Caco-2 (cell line): ENCODE measurements at regions not wholly inside any gene's neighbourhood (a gene's known extent, or its start where the extent isn't known, plus 50 kb on each side); places are given as distances from the start of the nearest gene placed in this dataset.

Source experiments
- BruUV-seq: library from RNA; stranded (reverse); fragments of 400-500 nt; replicated peaks from 2 replicates; lab custom pipeline; 2021; lab: Mats Ljungman, UMichigan
- CTCF ChIA-PET: fragments of 300-600 bp; sonication (Branson Sonifier 250); formaldehyde crosslinking; loops from one replicate; lab custom pipeline; 2022; ENCODE audit warnings: antibody characterized with exemption; lab: Charles Lee
- POLR2A ChIA-PET: fragments of 300-600 bp; sonication (Branson Sonifier 250); formaldehyde crosslinking; loops from one replicate; lab custom pipeline; 2022; ENCODE audit warnings: antibody characterized with exemption; lab: Charles Lee
- DNase-seq, 2 experiments: peaks; one replicate each; pipeline versions ENCODE4 v3.0.0 to v3.0.0-alpha.2; 2020 to 2022
- H3K27me3 ChIP-seq: replicated peaks from 2 replicates; pipeline ENCODE4 v1.6.0; 2011; ENCODE audit warnings: low read length; ENCODE audit not compliant: control insufficient read depth, insufficient read depth
- H3K36me3 ChIP-seq: 2 replicates; pipeline ENCODE4 v1.5.1; 2011; ENCODE audit warnings: low read length; ENCODE audit not compliant: control insufficient read depth, insufficient read depth
- H3K4me1 ChIP-seq: fragments of 250-450 bp; sonication (Bioruptor Pico); 2 replicates; pipeline ENCODE4 v1.5.1; 2020; ENCODE audit warnings: mild to moderate bottlenecking
- H3K4me3 ChIP-seq: 2 replicates; pipeline ENCODE4 v1.5.1; 2011; ENCODE audit warnings: low read depth, mild to moderate bottlenecking, control low read depth, low read length
- H3K9me3 ChIP-seq: fragments of 250-450 bp; sonication (Bioruptor Pico); 2 replicates; pipeline ENCODE4 v1.5.1; 2020; ENCODE audit warnings: mild to moderate bottlenecking, moderate library complexity
- H3K27ac Mint-ChIP-seq: one replicate; pipeline ENCODE4 v1.8.0; 2022; ENCODE audit warnings: mixed read lengths; ENCODE audit not compliant: unreplicated experiment
- H3K27me3 Mint-ChIP-seq: one replicate; pipeline ENCODE4 v1.8.0; 2022; ENCODE audit warnings: mixed read lengths; ENCODE audit not compliant: insufficient read depth, unreplicated experiment
- H3K36me3 Mint-ChIP-seq: one replicate; pipeline ENCODE4 v1.8.0; 2022; ENCODE audit warnings: mild to moderate bottlenecking, mixed read lengths; ENCODE audit not compliant: insufficient read depth, unreplicated experiment
- H3K4me1 Mint-ChIP-seq: one replicate; pipeline ENCODE4 v1.8.0; 2022; ENCODE audit warnings: low read depth, mixed read lengths; ENCODE audit not compliant: unreplicated experiment
- H3K4me3 Mint-ChIP-seq: one replicate; pipeline ENCODE4 v1.8.0; 2022; ENCODE audit warnings: mild to moderate bottlenecking, moderate library complexity, mixed read lengths; ENCODE audit not compliant: unreplicated experiment
- H3K9me3 Mint-ChIP-seq: one replicate; pipeline ENCODE4 v1.8.0; 2022; ENCODE audit warnings: mixed read lengths; ENCODE audit not compliant: unreplicated experiment
- CTCF ChIP-seq, 2 experiments: fragments of 200-600 bp in 1 of 2; IDR thresholded peaks; 1 replicate in 1 of 2; 2 replicates in 1 of 2; pipeline versions ENCODE4 v1.5.1 to v1.8.0; 2011 to 2022; ENCODE audit warnings: antibody characterized with exemption in 1 of 2, control low read depth in 1 of 2, inconsistent platforms in 1 of 2, low read depth in 1 of 2, low read length in 1 of 2, mild to moderate bottlenecking in 1 of 2, moderate library complexity in 1 of 2; ENCODE audit not compliant: insufficient read depth in 1 of 2, severe bottlenecking in 1 of 2, unreplicated experiment in 1 of 2
- intact Hi-C: fragments of 100-400 bp; cut with micrococcal nuclease; formaldehyde crosslinking; loops from one replicate; pipeline ENCODE4 v1.10.0; 2022; ENCODE audit not compliant: unreplicated experiment

DNA sequence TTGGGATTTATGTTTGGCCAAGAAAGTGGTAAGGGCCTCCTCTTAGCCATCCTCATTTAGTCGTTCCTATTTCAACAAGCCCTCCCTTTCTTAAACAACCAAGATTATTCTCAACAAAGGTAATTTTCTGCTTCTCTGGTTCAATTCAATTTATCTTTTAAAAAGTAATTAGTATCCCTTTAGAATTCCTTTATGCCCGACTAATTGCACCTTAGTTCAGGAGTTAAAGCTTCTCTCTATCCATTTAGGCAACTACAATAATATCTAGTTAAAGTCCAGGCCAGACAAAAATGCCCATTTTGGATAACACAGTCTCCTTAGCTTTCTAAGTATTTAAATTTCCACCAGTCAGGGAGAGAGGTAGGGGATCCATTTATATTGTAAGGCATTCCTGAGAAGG lies 136.7 kb upstream of the MAGI3 start:
- H3K27me3 ChIP-seq = no peaks in the 10 kb centered on the region
- BruUV-seq = no TSS peak
- POLR2A ChIA-PET = interaction anchor here (0.5 kb wide), 1 partner anchor 29 kb away, joined by 3 read pairs; no protein-coding TSS in a partner anchor
- Mint-ChIP-seq H3K4me3 (no peak overlapping the region), H3K36me3 (no peaks in the 10 kb centered on the region), H3K27ac (no peak overlapping the region), H3K4me1 (peaks cover 18% of the 10 kb centered on the region), H3K9me3 (peaks cover 13% of the 10 kb centered on the region), H3K27me3 (no peaks in the 10 kb centered on the region)
- H3K36me3 ChIP-seq = no peaks in the 10 kb centered on the region
- peaks cover 18% of the 10 kb centered on the region for H3K4me1 ChIP-seq
- TF ChIP-seq CTCF (IDR thresholded peaks at IDR 0.05; ENCODE audit: insufficient read depth in 1 of 2, low read depth in 1 of 2, low read length in 1 of 2, severe bottlenecking in 1 of 2, unreplicated experiment in 1 of 2) = no peak
- H3K4me3 ChIP-seq = no peak overlapping the region
- intact Hi-C loops = no loop called here
- CTCF ChIA-PET = no interaction called here
- no peak for DNase-seq
- H3K9me3 ChIP-seq = no peaks in the 10 kb centered on the region

- H3K36me3 ChIP-seq = no peaks in the 10 kb centered on the region
- no peak overlapping the region for H3K4me3 ChIP-seq
- ChIA-PET CTCF (no interaction called here), POLR2A (no interaction called here)
- no peak for TF ChIP-seq CTCF (IDR thresholded peaks at IDR 0.05; ENCODE audit: insufficient read depth in 1 of 2, low read depth in 1 of 2, low read length in 1 of 2, severe bottlenecking in 1 of 2, unreplicated experiment in 1 of 2)
- Mint-ChIP-seq H3K4me3 (peak overlapping the region; percentile 3), H3K36me3 (no peaks in the 10 kb centered on the region), H3K4me1 (peaks cover 18% of the 10 kb centered on the region), H3K9me3 (peaks cover 14% of the 10 kb centered on the region), H3K27me3 (no peaks in the 10 kb centered on the region), H3K27ac (peak overlapping the region; percentile 37)
- H3K27me3 ChIP-seq = no peaks in the 10 kb centered on the region
- no peak for DNase-seq
- intact Hi-C loops = no loop called here
- BruUV-seq = no TSS peak
- H3K4me1 ChIP-seq = peaks cover 18% of the 10 kb centered on the region
- H3K9me3 ChIP-seq = no peaks in the 10 kb centered on the region
Observed at GRCh38 chr1:113255038-113255719, 135.1 kb upstream of the MAGI3 start.

DNA sequence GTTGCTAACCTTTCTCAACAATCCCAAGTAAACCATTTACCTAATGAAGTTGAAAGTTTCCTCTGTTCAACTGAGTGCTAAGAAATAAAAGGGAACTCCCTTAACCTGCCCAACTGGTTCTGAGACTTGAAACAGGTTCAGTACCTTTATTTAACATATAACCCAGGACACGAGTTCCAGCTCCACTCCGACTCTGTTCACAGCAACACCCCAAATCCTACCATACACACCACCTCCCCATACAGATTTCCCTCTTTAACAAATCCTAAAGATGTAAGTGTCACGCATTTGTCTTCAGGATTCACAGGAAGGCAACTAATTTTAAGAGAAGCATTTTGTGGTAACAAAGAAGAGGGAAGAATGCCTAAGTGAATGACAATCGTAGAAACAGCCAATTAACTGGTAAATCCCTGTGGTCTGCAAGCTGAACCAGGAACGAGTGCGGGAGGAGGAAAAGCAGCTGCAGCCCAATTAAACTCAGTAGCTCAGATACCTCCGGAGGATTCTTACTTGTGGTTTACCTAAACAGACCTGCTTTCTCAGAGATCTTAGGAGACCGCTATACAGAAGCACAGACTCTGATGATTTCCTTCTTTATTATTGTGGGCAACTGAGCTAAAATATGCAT lies 134.5 kb upstream of the MAGI3 start:
- Histone ChIP-seq H3K36me3 (no peaks in the 10 kb centered on the region), H3K9me3 (no peaks in the 10 kb centered on the region), H3K4me1 (peaks cover 18% of the 10 kb centered on the region), H3K27me3 (no peaks in the 10 kb centered on the region), H3K4me3 (no peak overlapping the region)
- H3K36me3 Mint-ChIP-seq = no peaks in the 10 kb centered on the region
- H3K4me1 Mint-ChIP-seq = peaks cover 18% of the 10 kb centered on the region
- intact Hi-C loops = no loop called here
- no peak for TF ChIP-seq CTCF (IDR thresholded peaks at IDR 0.05; ENCODE audit: insufficient read depth in 1 of 2, low read depth in 1 of 2, low read length in 1 of 2, severe bottlenecking in 1 of 2, unreplicated experiment in 1 of 2)
- peak overlapping the region; percentile 3 for H3K4me3 Mint-ChIP-seq
- no peaks in the 10 kb centered on the region for H3K27me3 Mint-ChIP-seq
- POLR2A ChIA-PET = no interaction called here
- H3K9me3 Mint-ChIP-seq = peaks cover 21% of the 10 kb centered on the region
- no TSS peak for BruUV-seq
- CTCF ChIA-PET = no interaction called here
- peak overlapping the region; percentile 37 for H3K27ac Mint-ChIP-seq
- DNase-seq = peak in 1 of 2 experiments; percentile 49
